ENCODE measurements at regions not wholly inside any gene's neighbourhood (a gene's known extent, or its start where the extent isn't known, plus 50 kb on each side); places are given as distances from the start of the nearest gene placed in this dataset.

GRCh38 chr13:99436686-99437416 lies 64.4 kb upstream of the TM9SF2 start:
- peak; percentile 96 for DNase-seq

DNA sequence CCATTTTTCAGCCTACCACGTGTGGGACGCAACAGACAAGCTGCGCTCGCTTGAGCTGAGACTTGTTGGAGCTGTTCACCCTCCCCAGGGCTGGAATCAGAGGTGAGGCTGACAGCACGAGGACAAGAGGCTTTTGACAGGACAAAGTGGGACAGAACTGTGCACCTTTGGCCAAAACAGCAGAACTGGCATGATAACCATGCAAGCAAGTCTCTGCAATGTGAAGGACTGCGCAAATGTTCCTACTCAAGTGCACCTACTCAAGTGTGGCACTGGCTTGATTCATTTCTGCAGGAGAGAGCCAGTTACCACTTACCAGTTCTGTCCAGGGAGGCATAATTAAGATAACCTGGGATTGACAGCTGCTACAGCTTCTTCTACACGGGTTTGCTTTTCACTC lies 62.2 kb upstream of the TM9SF2 start:
- DNase-seq = no peak

DNA sequence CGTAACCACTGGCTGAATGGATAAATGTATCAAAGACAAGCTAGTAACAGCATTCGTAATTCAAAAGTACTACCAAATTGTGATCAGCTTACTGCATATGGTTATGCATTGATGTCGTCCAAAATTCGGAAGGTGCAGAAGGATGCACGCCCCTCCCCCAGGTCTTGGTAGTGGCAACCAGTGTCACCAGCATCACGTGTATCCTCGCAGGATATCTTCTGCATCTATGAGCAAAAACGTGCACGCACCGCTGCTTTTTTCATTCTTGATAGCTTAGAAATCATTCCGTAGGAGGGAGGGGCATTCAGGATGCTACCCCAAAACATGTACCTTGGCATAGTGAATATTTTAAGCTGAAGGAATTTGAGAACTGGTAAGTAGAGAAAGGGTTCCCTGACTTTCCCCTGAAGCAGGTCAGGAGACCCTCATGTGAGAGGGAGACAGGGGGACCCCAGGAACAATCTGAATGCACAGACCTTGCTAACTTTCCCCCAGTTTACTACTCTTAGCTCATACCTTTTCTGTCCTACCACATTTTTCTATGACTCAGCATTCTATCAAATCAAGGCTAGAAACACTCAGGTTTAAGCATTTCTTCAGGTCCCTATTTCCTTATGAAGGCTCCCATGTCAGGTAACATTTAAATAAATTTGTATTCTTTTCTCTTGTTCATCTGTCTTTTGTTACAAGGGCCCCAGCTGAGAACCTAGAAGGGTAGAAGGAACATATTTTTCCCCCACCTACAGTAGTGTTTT lies 61.2 kb upstream of the TM9SF2 start:
- DNase-seq = no peak

- DNase-seq = no peak
Measured at GRCh38 chr13:99442273-99442895, 58.9 kb upstream of the TM9SF2 start.

DNA sequence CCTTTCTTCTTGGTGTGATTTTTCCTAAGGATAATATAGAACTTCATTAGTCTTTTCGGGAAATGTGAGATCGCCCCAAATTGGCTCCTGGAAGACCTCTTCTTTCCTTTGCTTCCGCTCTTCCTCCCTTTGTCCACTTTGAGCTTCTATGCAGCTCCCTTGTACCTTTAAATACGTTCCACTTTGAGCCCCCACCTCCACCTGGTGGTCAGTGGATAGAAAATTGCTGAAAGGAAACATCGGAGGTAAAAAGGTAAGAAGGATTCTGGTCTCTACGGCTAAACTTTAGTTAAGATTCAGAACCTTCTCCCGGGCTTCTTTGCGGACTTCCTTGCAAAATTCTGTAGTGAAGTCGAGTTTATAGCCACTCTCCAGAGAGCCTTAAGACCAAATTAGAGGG lies 55.0 kb upstream of the TM9SF2 start:
- DNase-seq = no peak

DNA sequence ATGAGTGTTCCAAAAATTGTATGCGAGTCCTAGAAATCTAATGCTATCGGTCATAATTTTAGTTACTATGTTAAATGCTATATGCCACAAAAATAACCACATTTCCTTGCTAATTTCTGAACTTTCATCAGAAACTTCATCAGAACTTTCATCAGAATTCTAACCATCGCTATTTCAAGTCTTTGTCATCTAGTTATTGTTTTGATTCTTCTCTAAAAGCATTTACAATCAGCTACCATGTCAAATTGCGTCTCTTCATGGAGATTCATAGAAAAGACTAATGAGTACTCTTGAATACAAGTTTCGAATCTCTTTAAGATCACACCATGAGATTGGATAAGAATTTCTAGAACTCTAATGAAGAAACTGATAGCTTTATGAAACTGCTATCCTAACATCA lies 52.7 kb upstream of the TM9SF2 start:
- DNase-seq = no peak

DNA sequence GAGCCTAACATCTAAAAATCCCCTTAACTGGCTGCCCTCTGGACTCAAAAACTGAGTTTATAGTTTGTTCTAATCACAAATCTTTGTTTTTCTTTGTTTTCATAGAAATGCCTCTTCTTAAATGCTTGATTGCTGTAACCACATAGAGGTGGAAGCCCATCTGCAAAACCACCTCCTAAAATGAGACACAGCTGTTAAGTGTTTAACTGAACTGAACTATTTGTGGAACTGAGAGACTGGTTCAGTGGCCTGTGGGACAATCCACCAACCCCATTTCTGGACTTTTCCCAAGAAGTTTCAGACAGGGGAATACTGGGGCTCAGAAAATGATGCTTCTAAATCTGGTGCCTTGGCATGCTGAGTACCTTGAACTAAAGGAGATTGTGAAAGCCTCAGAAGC lies 50.9 kb upstream of the TM9SF2 start:
- DNase-seq = no peak

Data from activated T-cell treated with anti-CD3 and anti-CD28 coated beads, Interleukin-2, amount 50 U/mL, for 1 hour (primary cell).